WI38 (cell line): ENCODE measurements at regions not wholly inside any gene's neighbourhood (a gene's known extent, or its start where the extent isn't known, plus 50 kb on each side); places are given as distances from the start of the nearest gene placed in this dataset.

ENCODE experiments used
- H3K4me3 ChIP-seq: 2 replicates; pipeline ENCODE4 v1.5.1; 2011; ENCODE audit warnings: low read depth, mild to moderate bottlenecking, control low read depth, low read length
- CTCF ChIP-seq: IDR thresholded peaks from 2 replicates; pipeline ENCODE4 v1.5.1; 2012; ENCODE audit warnings: low read depth, mild to moderate bottlenecking, control low read depth, low read length

- H3K4me3 ChIP-seq = no peak overlapping the region
- no peak for TF ChIP-seq CTCF
Observed at GRCh38 chr21:16419188-16419921, 689.6 kb downstream of the USP25 start.

- TF ChIP-seq CTCF = no peak
- H3K4me3 ChIP-seq = no peak overlapping the region
Observed at GRCh38 chr21:16420031-16420724, 690.4 kb downstream of the USP25 start.

GRCh38 chr21:16421007-16421406 is 691.2 kb downstream of the USP25 start:
- no peak overlapping the region for H3K4me3 ChIP-seq
- no peak for TF ChIP-seq CTCF

GRCh38 chr21:16421965-16422364 is 692.2 kb downstream of the USP25 start:
- no peak for TF ChIP-seq CTCF
- no peak overlapping the region for H3K4me3 ChIP-seq

GRCh38 chr21:16422702-16423101 is 692.9 kb downstream of the USP25 start:
- TF ChIP-seq CTCF = no peak
- no peak overlapping the region for H3K4me3 ChIP-seq

- no peak for TF ChIP-seq CTCF
- H3K4me3 ChIP-seq = no peak overlapping the region
Observed at GRCh38 chr21:16423921-16424320, 694.1 kb downstream of the USP25 start.

GRCh38 chr21:16424331-16424751 is 694.6 kb downstream of the USP25 start:
- H3K4me3 ChIP-seq = no peak overlapping the region
- no peak for TF ChIP-seq CTCF
